Omental fat pad (tissue), 3 donors: ENCODE measurements at regions not wholly inside any gene's neighbourhood (a gene's known extent, or its start where the extent isn't known, plus 50 kb on each side); places are given as distances from the start of the nearest gene placed in this dataset.
"Not testable (repeated sequence)": the region's sequence is repeated elsewhere in the genome, so short reads cannot be mapped to it uniquely, and the experiment has no call there.

ENCODE experiments used
- ATAC-seq: fragments of 150-250 bp; one replicate; pipeline ENCODE4 v1.9.1; 2016; ENCODE audit warnings: mild to moderate bottlenecking, moderate library complexity; ENCODE audit not compliant: low FRiP score
- DNase-seq: peaks from one replicate; pipeline ENCODE4 v3.0.0-alpha.2; 2019; ENCODE audit warnings: low spot score
- TF ChIP-seq, protein P1 (sequence below), 3 donors: fragments of 450-650 bp; IDR thresholded peaks; one replicate each; pipeline ENCODE4 v1.5.1; 2016 to 2017; ENCODE audit warnings: antibody characterized with exemption in 3 of 3, mild to moderate bottlenecking in 3 of 3, moderate library complexity in 2 of 3

GRCh38 chr1:233828480-233828879 lies 76.0 kb upstream of the SLC35F3 start:
- no peak for ATAC-seq
- no peak for DNase-seq
- TF ChIP-seq, protein P1, sequence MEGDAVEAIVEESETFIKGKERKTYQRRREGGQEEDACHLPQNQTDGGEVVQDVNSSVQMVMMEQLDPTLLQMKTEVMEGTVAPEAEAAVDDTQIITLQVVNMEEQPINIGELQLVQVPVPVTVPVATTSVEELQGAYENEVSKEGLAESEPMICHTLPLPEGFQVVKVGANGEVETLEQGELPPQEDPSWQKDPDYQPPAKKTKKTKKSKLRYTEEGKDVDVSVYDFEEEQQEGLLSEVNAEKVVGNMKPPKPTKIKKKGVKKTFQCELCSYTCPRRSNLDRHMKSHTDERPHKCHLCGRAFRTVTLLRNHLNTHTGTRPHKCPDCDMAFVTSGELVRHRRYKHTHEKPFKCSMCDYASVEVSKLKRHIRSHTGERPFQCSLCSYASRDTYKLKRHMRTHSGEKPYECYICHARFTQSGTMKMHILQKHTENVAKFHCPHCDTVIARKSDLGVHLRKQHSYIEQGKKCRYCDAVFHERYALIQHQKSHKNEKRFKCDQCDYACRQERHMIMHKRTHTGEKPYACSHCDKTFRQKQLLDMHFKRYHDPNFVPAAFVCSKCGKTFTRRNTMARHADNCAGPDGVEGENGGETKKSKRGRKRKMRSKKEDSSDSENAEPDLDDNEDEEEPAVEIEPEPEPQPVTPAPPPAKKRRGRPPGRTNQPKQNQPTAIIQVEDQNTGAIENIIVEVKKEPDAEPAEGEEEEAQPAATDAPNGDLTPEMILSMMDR (IDR thresholded peaks at IDR 0.05) = no peak

DNA sequence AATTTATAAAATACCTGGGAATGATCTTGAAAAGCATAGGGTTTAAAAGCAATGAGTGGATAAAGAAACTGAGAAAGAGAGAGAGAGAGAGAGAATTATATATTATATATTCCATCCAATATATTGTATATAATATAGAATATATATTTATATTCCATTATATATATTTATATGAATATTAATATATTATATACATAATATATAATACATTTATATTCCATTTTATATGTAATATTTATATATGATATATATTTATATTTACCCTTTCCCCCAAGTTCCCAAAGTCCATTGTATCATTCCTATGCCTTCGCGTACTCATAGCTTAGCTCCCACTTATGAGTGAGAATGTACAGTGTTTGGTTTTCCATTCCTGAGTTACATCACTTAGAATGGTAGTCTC lies 69.9 kb upstream of the SLC35F3 start:
- ATAC-seq (no peak), DNase-seq (no peak)
- TF ChIP-seq, protein P1 (IDR thresholded peaks at IDR 0.05) = no peak

GRCh38 chr1:233838207-233838606 lies 66.3 kb upstream of the SLC35F3 start:
- DNase-seq, ATAC-seq: not testable (repeated sequence)

DNA sequence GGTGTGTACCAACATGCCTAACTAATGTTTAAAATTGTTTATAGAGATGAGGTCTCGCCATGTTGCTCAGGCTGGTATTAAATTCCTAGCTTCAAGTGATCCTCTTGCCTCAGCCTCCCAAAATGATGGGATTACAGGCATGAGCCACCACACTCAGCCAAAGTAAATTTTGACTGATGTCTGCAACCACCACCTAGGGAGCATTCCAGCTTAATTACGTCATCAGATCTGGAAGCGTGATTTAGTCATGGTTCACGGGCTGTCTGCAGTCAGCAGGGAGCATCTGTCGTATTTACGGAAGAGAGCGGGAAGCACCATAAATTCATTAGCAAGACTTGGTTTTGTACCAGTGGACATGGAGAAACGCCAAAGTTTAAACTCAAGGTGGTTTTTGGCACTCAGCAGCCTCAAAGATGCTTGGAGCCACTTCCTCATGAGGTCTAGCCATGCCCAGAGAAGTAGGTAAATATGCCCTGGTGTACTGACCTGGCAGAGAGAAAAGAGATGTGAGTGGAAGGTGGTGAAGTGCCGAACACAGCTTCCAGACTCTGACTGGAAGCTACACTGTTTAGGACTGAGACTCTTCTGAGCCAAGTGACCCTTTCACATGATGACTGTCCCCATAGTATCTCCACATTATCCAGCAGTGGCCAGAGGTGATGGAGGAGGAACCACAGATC lies 60.8 kb upstream of the SLC35F3 start:
- ATAC-seq = no peak
- no peak for DNase-seq
- TF ChIP-seq, protein P1 (IDR thresholded peaks at IDR 0.05) = no peak

GRCh38 chr1:233844275-233844674 lies 60.2 kb upstream of the SLC35F3 start:
- TF ChIP-seq, protein P1 (IDR thresholded peaks at IDR 0.05) = no peak
- no peak for ATAC-seq
- no peak for DNase-seq

- DNase-seq (no peak), ATAC-seq (no peak)
- TF ChIP-seq, protein P1 (IDR thresholded peaks at IDR 0.05) = no peak
Observed at GRCh38 chr1:233844692-233845091, 59.8 kb upstream of the SLC35F3 start.
